ENCODE measurements at regions not wholly inside any gene's neighbourhood (a gene's known extent, or its start where the extent isn't known, plus 50 kb on each side); places are given as distances from the start of the nearest gene placed in this dataset.

- Histone ChIP-seq H2BK5ac (ENCODE audit: low read depth, low read length) (no peak overlapping the region), H3K79me1 (ENCODE audit: low read depth, low read length) (no peaks in the 10 kb centered on the region), H3K27me3 (replicated peaks in 1 of 4; ENCODE audit: control insufficient read depth in 3 of 4, extremely low read depth in 1 of 4, insufficient read depth in 3 of 4, low read length in 3 of 4) (no peaks in the 10 kb centered on the region), H4K5ac (ENCODE audit: insufficient read length, low read depth, low read length) (no peak overlapping the region), H3K4ac (replicated peaks; ENCODE audit: insufficient read length, low read depth, low read length) (no peak overlapping the region), H3K27ac (ENCODE audit: low read depth, low read length) (no peak overlapping the region), H3K56ac (replicated peaks; ENCODE audit: insufficient read length, low read depth, low read length) (no peak overlapping the region), H2BK15ac (ENCODE audit: low read length) (no peak overlapping the region), H3K9ac (replicated peaks in 1 of 4; ENCODE audit: extremely low read depth in 1 of 4, low read depth in 3 of 4, low read length in 3 of 4) (no peak overlapping the region), H3K4me2 (ENCODE audit: insufficient read depth in 1 of 2, low read depth in 2 of 2, low read length in 2 of 2) (no peak overlapping the region), H3K14ac (ENCODE audit: insufficient read length) (no peak overlapping the region), H3K9me3 (ENCODE audit: insufficient read depth in 2 of 2, low read depth in 1 of 2, low read length in 1 of 2) (no peaks in the 10 kb centered on the region), H3K36me3 (ENCODE audit: control insufficient read depth in 2 of 4, insufficient read depth in 4 of 4, low read length in 3 of 4) (no peaks in the 10 kb centered on the region), H3K4me1 (replicated peaks in 1 of 4; ENCODE audit: control insufficient read depth in 3 of 4, insufficient read depth in 4 of 4, low read length in 3 of 4) (no peaks in the 10 kb centered on the region), H4K8ac (ENCODE audit: extremely low read depth, insufficient read depth, low read length) (no peak overlapping the region), H3K79me2 (ENCODE audit: control insufficient read depth in 1 of 2, insufficient read depth in 2 of 2, low read length in 2 of 2) (no peaks in the 10 kb centered on the region), H3K18ac (ENCODE audit: extremely low read depth, low read length) (no peak overlapping the region), H2BK120ac (replicated peaks; ENCODE audit: low read depth, low read length) (no peak overlapping the region), H4K91ac (replicated peaks; ENCODE audit: insufficient read length, low read length) (no peak overlapping the region), H2BK20ac (ENCODE audit: low read length) (no peak overlapping the region), H3K23ac (ENCODE audit: insufficient read length) (no peak overlapping the region), H3K4me3 (ENCODE audit: extremely low read depth in 1 of 4, insufficient read depth in 2 of 4, low read depth in 3 of 4, low read length in 4 of 4) (no peak overlapping the region), H3K23me2 (ENCODE audit: low read depth, low read length) (no peaks in the 10 kb centered on the region), H2AFZ (ENCODE audit: low read length) (peak overlapping the region; percentile 70; the same call in 1 of the 2 replicates), H4K20me1 (replicated peaks in 1 of 2; ENCODE audit: control insufficient read depth in 1 of 2, insufficient read depth in 2 of 2, low read length in 2 of 2) (no peaks in the 10 kb centered on the region), H2AK5ac (ENCODE audit: low read depth, low read length) (no peak overlapping the region), H2BK12ac (ENCODE audit: low read depth, low read length) (no peak overlapping the region)
- DNase-seq (ENCODE audit: low read depth in 1 of 2, low spot score in 2 of 2) = no peak
- WGBS, 2 experiments (ENCODE audit: extremely low coverage in 1 of 2, insufficient coverage in 1 of 2, insufficient read length in 1 of 2, insufficient replicate concordance in 2 of 2, low coverage in 1 of 2, low lambda C conversion rate in 2 of 2, missing lambda C conversion rate in 1 of 2) = 80% methylated on average over 3 of the region's 4 CpGs; no CpG with 5 or more reads in 1 of the 2 experiments
- POLR2A ChIA-PET (ENCODE audit: partially characterized antibody) = no interaction called here
- CTCF ChIA-PET (ENCODE audit: partially characterized antibody) = no interaction called here
- FAIRE-seq = no peak
- TF ChIP-seq ASH2L (IDR thresholded peaks at IDR 0.05; ENCODE audit: low read length) (no peak), TEAD4 (IDR thresholded peaks at IDR 0.05; ENCODE audit: low read depth, low read length) (no peak), SUZ12 (IDR thresholded peaks at IDR 0.05; ENCODE audit: low read length) (no peak), CTCF (IDR thresholded peaks at IDR 0.05; ENCODE audit: control extremely low read depth in 1 of 3, insufficient read depth in 1 of 3, low read depth in 1 of 3, low read length in 3 of 3) (no peak), ZNF274 (IDR thresholded peaks at IDR 0.05; ENCODE audit: borderline replicate concordance, extremely low read depth, low read length) (no peak), CTBP2 (IDR thresholded peaks at IDR 0.05; ENCODE audit: borderline replicate concordance, insufficient read depth, insufficient read length, low read length) (no peak), JUND (IDR thresholded peaks at IDR 0.05; ENCODE audit: low read length) (no peak), CBX8 (IDR thresholded peaks at IDR 0.05; ENCODE audit: borderline replicate concordance, low read depth, low read length) (no peak), KDM5A (IDR thresholded peaks at IDR 0.05; ENCODE audit: low read length) (no peak), EZH2 (IDR thresholded peaks at IDR 0.05; ENCODE audit: low read depth, low read length, severe bottlenecking) (no peak)
- TF ChIP-seq, protein P1, sequence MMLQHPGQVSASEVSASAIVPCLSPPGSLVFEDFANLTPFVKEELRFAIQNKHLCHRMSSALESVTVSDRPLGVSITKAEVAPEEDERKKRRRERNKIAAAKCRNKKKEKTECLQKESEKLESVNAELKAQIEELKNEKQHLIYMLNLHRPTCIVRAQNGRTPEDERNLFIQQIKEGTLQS (IDR thresholded peaks at IDR 0.05; ENCODE audit: insufficient read depth, low read depth, low read length) = no peak
Measured at GRCh38 chr5:30551618-30552017, 641.9 kb upstream of the CDH6 start.

Measured in H1 (cell line).